Prostate gland (tissue), 2 donors: ENCODE measurements at regions not wholly inside any gene's neighbourhood (a gene's known extent, or its start where the extent isn't known, plus 50 kb on each side); places are given as distances from the start of the nearest gene placed in this dataset.
A peak's percentile ranks its signal among the peaks of the same experiment; 100 is the strongest.

Experiments
- DNase-seq: peaks from one replicate; pipeline ENCODE4 v3.0.0-alpha.2; 2019; ENCODE audit warnings: low spot score
- H3K27ac ChIP-seq, 2 donors: fragments of 200-600 bp; sonication (generic); 2 replicates each; pipeline ENCODE4 v1.5.1; 2017 to 2019
- H3K27me3 ChIP-seq: fragments of 200-600 bp; sonication (generic); replicated peaks from 2 replicates; pipeline ENCODE4 v1.5.1; 2019; ENCODE audit not compliant: insufficient read depth
- H3K36me3 ChIP-seq, 2 donors: fragments of 200-600 bp; sonication (generic); 1 replicate in 1 of 2; 2 replicates in 1 of 2; pipeline versions ENCODE4 v1.5.1 to v1.8.1; 2017 to 2019
- H3K4me1 ChIP-seq: fragments of 200-600 bp; sonication (generic); replicated peaks from 2 replicates; pipeline ENCODE4 v1.5.1; 2019
- H3K4me3 ChIP-seq, 2 donors: fragments of 200-600 bp; sonication (generic); 2 replicates each; pipeline ENCODE4 v1.5.1; 2017 to 2019
- H3K9me3 ChIP-seq: fragments of 200-600 bp; sonication (generic); 2 replicates; pipeline ENCODE4 v1.5.1; 2017
- POLR2A ChIP-seq: fragments of 450-650 bp; IDR thresholded peaks from one replicate; pipeline ENCODE4 v1.6.1; 2016; ENCODE audit warnings: antibody characterized with exemption, mild to moderate bottlenecking
- POLR2AphosphoS5 ChIP-seq: sonication (generic); formaldehyde crosslinking; IDR thresholded peaks from one replicate; pipeline ENCODE4 v1.6.1; 2017; ENCODE audit warnings: antibody characterized with exemption
- WGBS: methylation state at CpG from one replicate; pipeline ENCODE4 v1.1.5; 2018; 5-methylcytosine and 5-hydroxymethylcytosine counted together
- intact Hi-C: fragments of 100-400 bp; cut with DNase I; formaldehyde crosslinking; loops from one replicate; pipeline ENCODE4 v1.14.2; 2022
- TF ChIP-seq, protein P1 (sequence below), 4 experiments: fragments of 200-600 bp in 2 of 4; fragments of 450-650 bp in 2 of 4; sonication (generic) in 2 of 4; IDR thresholded peaks; 1 replicate in 3 of 4; 2 replicates in 1 of 4; pipeline ENCODE4 v1.5.1; 2016 to 2019; ENCODE audit warnings: antibody characterized with exemption in 4 of 4, mild to moderate bottlenecking in 2 of 4, moderate library complexity in 2 of 4

DNA sequence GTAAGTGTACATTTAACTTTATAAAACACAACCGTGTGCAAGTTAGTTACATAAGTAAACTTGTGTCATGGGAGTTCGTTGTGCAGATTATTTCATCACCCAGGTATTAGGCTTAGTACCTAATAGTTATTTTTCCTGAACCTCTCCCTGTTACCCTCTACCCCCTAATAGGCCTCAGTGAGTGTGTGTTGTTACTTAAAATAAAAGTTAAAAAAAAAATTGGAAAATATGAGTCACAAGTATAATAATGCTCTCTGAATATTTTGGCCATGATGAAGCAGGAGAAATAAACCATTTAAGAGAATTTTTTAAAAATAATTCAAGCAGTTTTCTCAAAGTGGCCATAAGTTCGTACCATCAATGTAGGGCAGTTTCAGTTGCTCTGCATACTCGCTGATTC, 105.1 kb upstream of the GRID2 start:
- no peak overlapping the region for H3K27ac ChIP-seq
- no peak overlapping the region for H3K4me3 ChIP-seq
- H3K27me3 ChIP-seq = no peaks in the 10 kb centered on the region
- TF ChIP-seq POLR2AphosphoS5 = no peak
- TF ChIP-seq, protein P1, sequence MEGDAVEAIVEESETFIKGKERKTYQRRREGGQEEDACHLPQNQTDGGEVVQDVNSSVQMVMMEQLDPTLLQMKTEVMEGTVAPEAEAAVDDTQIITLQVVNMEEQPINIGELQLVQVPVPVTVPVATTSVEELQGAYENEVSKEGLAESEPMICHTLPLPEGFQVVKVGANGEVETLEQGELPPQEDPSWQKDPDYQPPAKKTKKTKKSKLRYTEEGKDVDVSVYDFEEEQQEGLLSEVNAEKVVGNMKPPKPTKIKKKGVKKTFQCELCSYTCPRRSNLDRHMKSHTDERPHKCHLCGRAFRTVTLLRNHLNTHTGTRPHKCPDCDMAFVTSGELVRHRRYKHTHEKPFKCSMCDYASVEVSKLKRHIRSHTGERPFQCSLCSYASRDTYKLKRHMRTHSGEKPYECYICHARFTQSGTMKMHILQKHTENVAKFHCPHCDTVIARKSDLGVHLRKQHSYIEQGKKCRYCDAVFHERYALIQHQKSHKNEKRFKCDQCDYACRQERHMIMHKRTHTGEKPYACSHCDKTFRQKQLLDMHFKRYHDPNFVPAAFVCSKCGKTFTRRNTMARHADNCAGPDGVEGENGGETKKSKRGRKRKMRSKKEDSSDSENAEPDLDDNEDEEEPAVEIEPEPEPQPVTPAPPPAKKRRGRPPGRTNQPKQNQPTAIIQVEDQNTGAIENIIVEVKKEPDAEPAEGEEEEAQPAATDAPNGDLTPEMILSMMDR (IDR thresholded peaks at IDR 0.05) = no peak
- no peak for TF ChIP-seq POLR2A
- intact Hi-C loops = no loop called here
- no peaks in the 10 kb centered on the region for H3K9me3 ChIP-seq
- 86% methylated on average over 4 of the region's 4 CpGs for WGBS
- no peaks in the 10 kb centered on the region for H3K4me1 ChIP-seq
- DNase-seq = no peak
- no peaks in the 10 kb centered on the region for H3K36me3 ChIP-seq

DNA sequence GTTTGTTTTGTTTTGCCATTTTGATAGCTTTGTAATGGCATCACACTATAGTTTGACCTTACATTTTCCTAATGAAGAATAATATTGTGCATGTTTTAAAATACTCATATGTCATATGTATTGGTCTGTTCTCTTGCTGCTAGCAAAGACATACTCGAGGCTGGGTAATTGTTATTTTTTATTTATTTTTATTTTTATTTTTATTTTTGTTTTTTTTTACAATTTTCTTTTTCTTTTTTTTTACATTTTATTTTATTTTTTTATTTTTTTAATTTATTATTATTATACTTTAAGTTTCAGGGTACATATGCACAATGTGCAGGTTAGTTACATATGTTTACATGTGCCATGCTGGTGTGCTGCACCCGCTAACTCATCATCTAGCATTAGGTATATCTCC, 104.6 kb upstream of the GRID2 start:
- no peak for DNase-seq
- Histone ChIP-seq H3K4me3 (no peak overlapping the region), H3K27me3 (no peaks in the 10 kb centered on the region), H3K9me3 (no peaks in the 10 kb centered on the region), H3K27ac (no peak overlapping the region), H3K36me3 (no peaks in the 10 kb centered on the region), H3K4me1 (no peaks in the 10 kb centered on the region)
- intact Hi-C loops = no loop called here
- WGBS = 100% methylated on average over 2 of the region's 2 CpGs
- TF ChIP-seq POLR2A (no peak), POLR2AphosphoS5 (no peak)
- TF ChIP-seq, protein P1 (IDR thresholded peaks at IDR 0.05) = no peak

- Histone ChIP-seq H3K36me3 (no peaks in the 10 kb centered on the region), H3K27me3 (no peaks in the 10 kb centered on the region), H3K27ac (no peak overlapping the region), H3K4me1 (no peaks in the 10 kb centered on the region), H3K9me3 (no peaks in the 10 kb centered on the region), H3K4me3 (no peak overlapping the region)
- intact Hi-C loops = no loop called here
- TF ChIP-seq POLR2A (no peak), POLR2AphosphoS5 (no peak)
- TF ChIP-seq, protein P1 (IDR thresholded peaks at IDR 0.05) = no peak
- 92% methylated on average over 7 of the region's 7 CpGs for WGBS
- no peak for DNase-seq
Observed at GRCh38 chr4:92210906-92211305, 92.9 kb upstream of the GRID2 start.

- Histone ChIP-seq H3K4me3 (no peak overlapping the region), H3K36me3 (no peaks in the 10 kb centered on the region), H3K27me3 (no peaks in the 10 kb centered on the region), H3K4me1 (no peaks in the 10 kb centered on the region), H3K27ac (no peak overlapping the region), H3K9me3 (no peaks in the 10 kb centered on the region)
- TF ChIP-seq, protein P1 (IDR thresholded peaks at IDR 0.05) = no peak
- TF ChIP-seq POLR2AphosphoS5 (no peak), POLR2A (no peak)
- intact Hi-C loops = no loop called here
- WGBS = 93% methylated on average over 4 of the region's 4 CpGs
- no peak for DNase-seq
Observed at GRCh38 chr4:92215476-92215875, 88.3 kb upstream of the GRID2 start.

DNA sequence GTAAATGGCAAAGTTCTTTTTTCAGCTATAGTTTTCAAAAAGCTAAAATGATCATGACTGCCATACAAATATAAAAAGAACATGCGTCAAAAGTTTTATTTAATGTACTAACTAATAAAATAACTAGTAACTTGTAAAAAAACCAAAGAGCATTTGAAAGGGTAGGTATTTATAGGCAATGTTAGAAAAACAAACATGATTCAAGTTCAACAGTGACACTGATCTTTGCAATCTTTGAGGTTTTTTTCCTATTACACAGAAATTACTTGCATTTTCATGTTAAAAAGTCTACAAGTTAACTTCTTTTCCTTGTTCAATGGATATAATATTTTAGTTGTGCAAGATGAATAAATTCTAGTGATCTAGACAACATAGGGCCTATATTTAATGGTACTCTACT, 72.3 kb upstream of the GRID2 start:
- no peak overlapping the region for H3K4me3 ChIP-seq
- H3K4me1 ChIP-seq = no peaks in the 10 kb centered on the region
- intact Hi-C loops = no loop called here
- H3K36me3 ChIP-seq = no peaks in the 10 kb centered on the region
- no peak for TF ChIP-seq POLR2A
- TF ChIP-seq, protein P1 (IDR thresholded peaks at IDR 0.05) = no peak
- peak; percentile 11 for TF ChIP-seq POLR2AphosphoS5
- H3K9me3 ChIP-seq = no peaks in the 10 kb centered on the region
- H3K27me3 ChIP-seq = no peaks in the 10 kb centered on the region
- no peak overlapping the region for H3K27ac ChIP-seq
- 37% methylated on average over 1 of the region's 1 CpG for WGBS
- DNase-seq = no peak
